GM19023 (cell line): ENCODE measurements at regions not wholly inside any gene's neighbourhood (a gene's known extent, or its start where the extent isn't known, plus 50 kb on each side); places are given as distances from the start of the nearest gene placed in this dataset.
"Not testable (repeated sequence)": the region's sequence is repeated elsewhere in the genome, so short reads cannot be mapped to it uniquely, and the experiment has no call there.

Source experiments
- ATAC-seq: cut with Tn5 transposase; IDR thresholded peaks from one replicate; pipeline ENCODE4 v1.9.1; 2021; ENCODE audit warnings: mild to moderate bottlenecking, moderate library complexity; ENCODE audit not compliant: unreplicated experiment

GRCh38 chr1:157196670-157197456 lies 58.7 kb upstream of the ETV3 start:
- ATAC-seq, result not testable (repeated sequence)

DNA sequence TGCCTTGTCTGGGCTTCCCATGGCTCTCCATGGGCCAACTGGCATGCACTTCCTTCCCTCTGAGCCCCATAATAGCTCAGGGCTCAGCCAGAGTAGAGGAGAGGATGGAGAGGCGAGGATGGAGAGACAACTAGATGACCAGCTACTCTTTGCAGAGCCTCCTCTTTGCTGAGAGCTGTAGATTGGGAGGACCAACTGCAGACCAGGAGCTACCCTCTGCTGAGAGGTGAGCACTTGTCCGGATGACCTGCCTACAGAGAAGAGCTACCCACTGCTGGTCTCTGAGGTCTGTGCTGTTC lies 58.0 kb upstream of the ETV3 start:
- no peak for ATAC-seq

- ATAC-seq, result no peak
Measured at GRCh38 chr1:157195521-157196244, 57.5 kb upstream of the ETV3 start.

- ATAC-seq, result no peak
Measured at GRCh38 chr1:157194731-157195520, 56.7 kb upstream of the ETV3 start.

- no peak for ATAC-seq
Measured at GRCh38 chr1:157193702-157194391, 55.7 kb upstream of the ETV3 start.

- ATAC-seq, result no peak
Measured at GRCh38 chr1:157193219-157193618, 55.0 kb upstream of the ETV3 start.

DNA sequence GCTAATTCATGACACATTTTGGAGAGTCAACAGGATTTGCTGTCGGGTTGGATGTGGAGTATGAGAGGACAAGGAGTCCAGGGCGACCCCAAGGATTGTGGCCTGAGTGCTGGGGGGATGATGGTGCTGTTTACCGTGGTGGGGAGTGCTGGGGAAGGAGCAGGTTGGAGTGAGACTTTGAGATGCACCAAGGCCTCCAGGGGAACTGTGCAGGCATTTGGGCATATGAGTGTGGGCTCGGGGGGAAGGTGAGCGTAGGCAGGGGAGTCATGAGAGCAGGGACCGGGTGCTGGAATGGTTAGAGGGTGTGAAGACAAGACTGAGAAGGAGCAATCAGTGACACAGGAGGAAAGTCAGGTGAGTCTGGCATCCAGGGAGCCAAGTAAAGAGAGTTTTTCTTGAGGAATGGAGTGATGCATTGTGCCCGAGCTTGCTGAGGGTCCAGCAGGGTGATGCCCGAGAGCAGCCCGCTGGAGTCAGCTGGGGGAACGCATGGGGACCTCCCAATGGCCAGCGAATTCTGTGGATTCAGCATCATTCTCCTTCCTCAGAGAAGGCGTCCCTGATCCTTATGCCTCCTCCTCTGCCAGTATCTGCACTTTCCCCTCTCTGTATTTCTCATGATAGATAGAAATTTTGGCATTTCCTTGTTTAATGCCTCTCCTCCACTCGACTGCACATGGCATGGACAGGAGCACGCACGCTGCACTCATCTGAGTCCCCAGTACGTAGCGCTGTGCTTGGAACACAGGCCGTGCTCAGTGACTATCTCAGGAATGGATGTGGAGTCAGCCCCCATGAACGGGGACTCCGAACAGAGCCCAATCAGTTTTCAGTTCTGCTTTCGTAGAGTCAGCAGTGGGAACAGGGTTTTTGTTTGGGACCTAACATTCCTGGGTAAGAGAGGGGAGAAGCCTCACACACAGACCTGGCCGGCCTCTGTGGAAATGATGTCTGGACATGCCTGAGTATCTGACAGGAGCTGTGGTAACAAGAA lies 52.1 kb upstream of the ETV3 start:
- ATAC-seq, result no peak

- no peak for ATAC-seq
Measured at GRCh38 chr1:157189096-157189495, 50.9 kb upstream of the ETV3 start.
